RWPE1 (cell line): ENCODE measurements at regions not wholly inside any gene's neighbourhood (a gene's known extent, or its start where the extent isn't known, plus 50 kb on each side); places are given as distances from the start of the nearest gene placed in this dataset.

Experiments used
- CTCF ChIA-PET: fragments of 350-600 bp; sonication (Branson Sonifier 250); formaldehyde crosslinking; extraction: SDS; loops from one replicate; lab custom pipeline; 2021; lab: Yijun Ruan, JAX
- POLR2A ChIA-PET: fragments of 400-600 bp; formaldehyde crosslinking; extraction: SDS; loops from one replicate; lab custom pipeline; 2020; ENCODE audit warnings: antibody characterized with exemption; ENCODE audit not compliant: low non-redundant PET; lab: Yijun Ruan, JAX
- DNase-seq: peaks from one replicate; pipeline ENCODE4 v3.0.0; 2012; ENCODE audit warnings: low spot score
- H3K27ac ChIP-seq: fragments of 450-650 bp; 2 replicates; pipeline ENCODE4 v1.5.1; 2017
- CTCF ChIP-seq: fragments of 450-650 bp; conservative IDR thresholded peaks from 2 replicates; pipeline ENCODE4 v1.5.1; 2017; ENCODE audit warnings: low read depth, mild to moderate bottlenecking

- ChIA-PET POLR2A (no interaction called here), CTCF (interaction anchor here (0.6 kb wide), 2 partner anchors 450 to 663 kb away, joined by 3 to 4 read pairs; no protein-coding TSS in a partner anchor)
- no peak for DNase-seq
- TF ChIP-seq CTCF, result no peak
- H3K27ac ChIP-seq, result no peak overlapping the region
These were observed 860.1 kb downstream of the TFAP2A start for GRCh38 chr6:9554806-9555205.

- no peak for DNase-seq
- H3K27ac ChIP-seq, result no peak overlapping the region
- POLR2A ChIA-PET, result no interaction called here
- TF ChIP-seq CTCF, result no peak
- CTCF ChIA-PET, result interaction anchor here (0.6 kb wide), 2 partner anchors 451 to 663 kb away, joined by 3 to 4 read pairs; no protein-coding TSS in a partner anchor
These were observed 860.6 kb downstream of the TFAP2A start for GRCh38 chr6:9554323-9554722.

- no peak for DNase-seq
- TF ChIP-seq CTCF, result no peak
- H3K27ac ChIP-seq, result no peak overlapping the region
- ChIA-PET POLR2A (no interaction called here), CTCF (no interaction called here)
These were observed 861.9 kb downstream of the TFAP2A start for GRCh38 chr6:9553002-9553401.

- no peak for DNase-seq
- CTCF ChIA-PET, result no interaction called here
- POLR2A ChIA-PET, result no interaction called here
- TF ChIP-seq CTCF, result no peak
- H3K27ac ChIP-seq, result no peak overlapping the region
These were observed 871.2 kb downstream of the TFAP2A start for GRCh38 chr6:9543649-9544048.

GRCh38 chr6:9540534-9541126, 874.2 kb downstream of the TFAP2A start:
- DNase-seq, result peak; percentile 54
- ChIA-PET CTCF (interaction anchor here (0.5 kb wide), 1 partner anchor 41 kb away, joined by 3 read pairs; no protein-coding TSS in a partner anchor), POLR2A (no interaction called here)
- no peak overlapping the region for H3K27ac ChIP-seq
- peak; percentile 80 for TF ChIP-seq CTCF

- no peak for DNase-seq
- TF ChIP-seq CTCF, result no peak
- CTCF ChIA-PET, result interaction anchor here (0.7 kb wide), 2 partner anchors 502 to 830 kb away, joined by 3 to 4 read pairs; no protein-coding TSS in a partner anchor
- no peak overlapping the region for H3K27ac ChIP-seq
- POLR2A ChIA-PET, result no interaction called here
These were observed 874.7 kb downstream of the TFAP2A start for GRCh38 chr6:9540126-9540525.
